IMR-90 (cell line): ENCODE measurements at regions not wholly inside any gene's neighbourhood (a gene's known extent, or its start where the extent isn't known, plus 50 kb on each side); places are given as distances from the start of the nearest gene placed in this dataset.
A peak's percentile ranks its signal among the peaks of the same experiment; 100 is the strongest.

Experiments used
- ATAC-seq: fragments of 200-7000 bp; cut with Tn5 transposase; 2 replicates; pipeline ENCODE4 v1.9.1; 2020; ENCODE audit warnings: low read depth, mild to moderate bottlenecking, moderate library complexity
- BruUV-seq: library from RNA; stranded (reverse); fragments of 400-500 nt; replicated peaks from 2 replicates; lab custom pipeline; 2021; lab: Mats Ljungman, UMichigan
- CTCF ChIA-PET: fragments of 300-600 bp; formaldehyde crosslinking; extraction: SDS; loops from one replicate; lab custom pipeline; 2021; ENCODE audit warnings: antibody characterized with exemption; lab: Yijun Ruan, JAX
- POLR2A ChIA-PET: fragments of 300-600 bp; sonication (Branson Sonifier 250); formaldehyde crosslinking; loops from one replicate; lab custom pipeline; 2022; ENCODE audit warnings: antibody characterized with exemption; ENCODE audit not compliant: unreplicated experiment; lab: Charles Lee
- DNase-seq: peaks from one replicate; pipeline ENCODE4 v3.0.0; 2013
- H2AFZ ChIP-seq: replicated peaks from 2 replicates; pipeline ENCODE3; 2013; ENCODE audit warnings: low read length, mild to moderate bottlenecking; ENCODE audit not compliant: poor library complexity
- H2AK5ac ChIP-seq: 2 replicates; pipeline ENCODE4 v1.6.1; 2013; ENCODE audit warnings: low read depth, low read length, inconsistent platforms
- H2AK9ac ChIP-seq: replicated peaks from 2 replicates; pipeline ENCODE3; 2013; ENCODE audit warnings: mild to moderate bottlenecking, low read depth, low read length, moderate library complexity; ENCODE audit not compliant: poor library complexity
- H2BK120ac ChIP-seq: 2 replicates; pipeline ENCODE4 v1.6.1; 2013; ENCODE audit warnings: low read depth, low read length, inconsistent platforms
- H2BK15ac ChIP-seq: 3 replicates; pipeline ENCODE4 v1.6.1; 2013; ENCODE audit warnings: low read depth, low read length, inconsistent platforms
- H2BK20ac ChIP-seq: 2 replicates; pipeline ENCODE4 v1.6.1; 2013; ENCODE audit warnings: low read depth, mild to moderate bottlenecking, inconsistent platforms, low read length, moderate library complexity
- H2BK5ac ChIP-seq: 2 replicates; pipeline ENCODE4 v1.6.1; 2013; ENCODE audit warnings: mild to moderate bottlenecking, low read depth, low read length, inconsistent platforms; ENCODE audit not compliant: poor library complexity, severe bottlenecking
- H3K14ac ChIP-seq: replicated peaks from 2 replicates; pipeline ENCODE4 v1.6.1; 2013; ENCODE audit warnings: low read depth, low read length, inconsistent platforms
- H3K18ac ChIP-seq: 2 replicates; pipeline ENCODE4 v1.6.1; 2013; ENCODE audit warnings: low read depth, low read length, control low read depth
- H3K23ac ChIP-seq: 2 replicates; pipeline ENCODE4 v1.6.1; 2013; ENCODE audit warnings: low read depth, low read length, inconsistent platforms
- H3K27ac ChIP-seq: 2 replicates; pipeline ENCODE4 v1.5.1; 2013; ENCODE audit warnings: mild to moderate bottlenecking, control low read depth, low read length; ENCODE audit not compliant: insufficient read depth
- H3K27me3 ChIP-seq: 2 replicates; pipeline ENCODE4 v1.6.1; 2013; ENCODE audit warnings: low read length; ENCODE audit not compliant: control insufficient read depth, insufficient read depth
- H3K36me3 ChIP-seq: 2 replicates; pipeline ENCODE4 v1.6.1; 2013; ENCODE audit warnings: low read length, mixed read lengths; ENCODE audit not compliant: control insufficient read depth, insufficient read depth
- H3K4ac ChIP-seq: 2 replicates; pipeline ENCODE4 v1.6.1; 2013; ENCODE audit warnings: low read depth, low read length, inconsistent platforms
- H3K4me1 ChIP-seq: 2 replicates; pipeline ENCODE4 v1.6.1; 2013; ENCODE audit warnings: low read length, mixed read lengths; ENCODE audit not compliant: control insufficient read depth, insufficient read depth
- H3K4me2 ChIP-seq: 2 replicates; pipeline ENCODE4 v1.6.1; 2013; ENCODE audit warnings: low read depth, mild to moderate bottlenecking, control low read depth, low read length, moderate library complexity
- H3K4me3 ChIP-seq: 2 replicates; pipeline ENCODE4 v1.5.1; 2013; ENCODE audit warnings: low read depth, mild to moderate bottlenecking, control low read depth, low read length, moderate library complexity; ENCODE audit not compliant: insufficient read depth
- H3K56ac ChIP-seq: 2 replicates; pipeline ENCODE4 v1.6.1; 2013; ENCODE audit warnings: low read length, inconsistent platforms; ENCODE audit not compliant: insufficient read depth; ENCODE audit errors: extremely low read depth
- H3K79me1 ChIP-seq, 2 experiments: 2 replicates each; pipeline ENCODE4 v1.6.1; 2013; ENCODE audit warnings: low read length in 2 of 2, inconsistent platforms in 1 of 2, low read depth in 1 of 2
- H3K9ac ChIP-seq: 2 replicates; pipeline ENCODE4 v1.6.1; 2013; ENCODE audit warnings: low read depth, low read length, control low read depth
- H3K9me1 ChIP-seq: 2 replicates; pipeline ENCODE4 v1.6.1; 2013; ENCODE audit warnings: low read length, inconsistent platforms; ENCODE audit not compliant: insufficient read depth
- H3K9me3 ChIP-seq: 2 replicates; pipeline ENCODE4 v1.6.1; 2013; ENCODE audit warnings: low read length; ENCODE audit not compliant: control insufficient read depth, insufficient read depth
- H4K20me1 ChIP-seq: 2 replicates; pipeline ENCODE4 v1.6.1; 2013; ENCODE audit warnings: low read length, inconsistent platforms; ENCODE audit not compliant: insufficient read depth
- H4K5ac ChIP-seq: 2 replicates; pipeline ENCODE4 v1.6.1; 2013; ENCODE audit warnings: mild to moderate bottlenecking, low read depth, low read length, control low read depth
- H4K8ac ChIP-seq, 2 experiments: 2 replicates each; pipeline ENCODE4 v1.6.1; 2013; ENCODE audit warnings: low read depth in 2 of 2, low read length in 2 of 2, control low read depth in 1 of 2, inconsistent platforms in 1 of 2
- H4K91ac ChIP-seq: 2 replicates; pipeline ENCODE4 v1.6.1; 2013; ENCODE audit warnings: low read depth, low read length, inconsistent platforms; ENCODE audit not compliant: insufficient read depth
- CEBPB ChIP-seq: IDR thresholded peaks from 2 replicates; pipeline ENCODE4 v1.6.1; 2012; ENCODE audit warnings: low read depth, low read length, improper control_type of control experiment
- CHD1 ChIP-seq: IDR thresholded peaks from 2 replicates; pipeline ENCODE4 v1.6.1; 2012; ENCODE audit warnings: low read depth, low read length, improper control_type of control experiment
- FOS ChIP-seq: fragments of 150-350 bp; IDR thresholded peaks from 2 replicates; pipeline ENCODE4 v1.6.1; 2016; ENCODE audit warnings: low read depth, low read length
- MAFK ChIP-seq: IDR thresholded peaks from 2 replicates; pipeline ENCODE4 v1.6.1; 2012; ENCODE audit warnings: low read depth, low read length, improper control_type of control experiment
- MAZ ChIP-seq: IDR thresholded peaks from 2 replicates; pipeline ENCODE4 v1.6.1; 2012; ENCODE audit warnings: low read depth, mild to moderate bottlenecking, low read length, improper control_type of control experiment, moderate library complexity, borderline replicate concordance
- MXI1 ChIP-seq: IDR thresholded peaks from 2 replicates; pipeline ENCODE4 v1.6.1; 2012; ENCODE audit warnings: low read depth, mild to moderate bottlenecking, low read length, moderate library complexity, borderline replicate concordance
- NFE2L2 ChIP-seq: fragments of 150-350 bp; IDR thresholded peaks from 2 replicates; pipeline ENCODE4 v1.6.1; 2016; ENCODE audit warnings: low read depth, mild to moderate bottlenecking, low read length
- RAD21 ChIP-seq: IDR thresholded peaks from 2 replicates; pipeline ENCODE4 v1.6.1; 2012; ENCODE audit warnings: low read length, improper control_type of control experiment
- RCOR1 ChIP-seq: IDR thresholded peaks from 2 replicates; pipeline ENCODE4 v1.6.1; 2012; ENCODE audit warnings: mild to moderate bottlenecking, low read length, improper control_type of control experiment; ENCODE audit not compliant: insufficient replicate concordance
- SMC3 ChIP-seq: fragments of 150-350 bp; IDR thresholded peaks from 2 replicates; pipeline ENCODE4 v1.6.1; 2016; ENCODE audit warnings: low read depth, mild to moderate bottlenecking, antibody characterized with exemption, low read length, moderate library complexity
- WGBS, 2 experiments: methylation state at CpG; one replicate each; pipeline versions ENCODE4 v1.1.5 to v1.1.7; 2013; ENCODE audit warnings: missing lambda C conversion rate in 2 of 2; ENCODE audit not compliant: insufficient read length in 1 of 2; ENCODE audit errors: extremely low coverage in 2 of 2; 5-methylcytosine and 5-hydroxymethylcytosine counted together
- dilution Hi-C: fragments of 300-500 bp; cut with HindIII; formaldehyde crosslinking; loops from one replicate; pipeline ENCODE4 v1.14.3; 2018; ENCODE audit warnings: low sequenced_read_pairs; ENCODE audit not compliant: unreplicated experiment
- in situ Hi-C: fragments of 300-500 bp; cut with MboI; formaldehyde crosslinking; loops from 3 replicates; pipeline ENCODE4 v1.14.3; 2019; ENCODE audit warnings: low sequenced_read_pairs, inconsistent platforms, mixed read lengths
- intact Hi-C: fragments of 100-400 bp; cut with micrococcal nuclease; formaldehyde crosslinking; loops from 2 replicates; pipeline ENCODE4 v1.10.0; 2022
- TF ChIP-seq, protein P1 (sequence below): conservative IDR thresholded peaks from 2 replicates; pipeline ENCODE4 v1.5.1; 2012; ENCODE audit warnings: mild to moderate bottlenecking, low read depth, low read length, improper control_type of control experiment
- TF ChIP-seq, protein P2 (sequence below): fragments of 150-350 bp; IDR thresholded peaks from 2 replicates; pipeline ENCODE4 v1.6.1; 2017; ENCODE audit warnings: mild to moderate bottlenecking, antibody characterized with exemption, low read length, low read depth

DNA sequence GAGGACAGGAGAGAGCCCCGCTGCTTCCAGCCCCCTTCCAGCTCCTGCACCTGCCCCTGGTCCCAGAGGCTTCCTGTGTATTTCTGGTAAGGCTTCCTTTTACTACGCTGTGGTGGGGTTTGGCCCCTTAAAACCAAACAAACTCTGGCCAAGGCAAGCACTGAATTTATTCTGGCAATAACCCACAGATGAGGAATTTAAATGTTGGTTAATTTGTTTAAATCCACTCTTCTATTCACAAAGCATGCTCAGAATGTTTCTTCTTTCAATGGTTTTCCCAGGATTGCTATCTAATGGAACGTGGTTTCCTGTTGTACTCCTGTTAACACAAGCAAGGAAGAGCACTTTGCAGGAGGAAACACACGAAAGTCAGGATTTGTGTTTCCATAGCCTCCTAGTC lies 236.5 kb upstream of the FOXQ1 start:
- no peak overlapping the region for H3K18ac ChIP-seq
- no CpG with 5 or more reads among the region's 4 CpGs for WGBS, 2 experiments

More for the DNA sequence above, 236.5 kb upstream of the FOXQ1 start:
- Histone ChIP-seq H3K14ac (no peak overlapping the region), H2AK9ac (no peak overlapping the region), H2AK5ac (no peak overlapping the region), H3K9me1 (no peaks in the 10 kb centered on the region), H3K9ac (no peak overlapping the region), H4K91ac (no peak overlapping the region), H2BK120ac (no peak overlapping the region), H4K5ac (no peak overlapping the region), H2BK15ac (no peak overlapping the region), H4K8ac (no peak overlapping the region), H4K20me1 (no peaks in the 10 kb centered on the region), H2AFZ (no peak overlapping the region), H3K4me1 (peaks cover 8% of the 10 kb centered on the region; the same call in 1 of the 2 replicates), H3K27ac (no peak overlapping the region), H3K79me1 (no peaks in the 10 kb centered on the region), H3K4ac (peak overlapping the region; percentile 16; the same call in 1 of the 2 replicates), H2BK5ac (no peak overlapping the region), H3K9me3 (no peaks in the 10 kb centered on the region), H2BK20ac (peak overlapping the region; percentile 42; the same call in 1 of the 2 replicates), H3K23ac (no peak overlapping the region), H3K56ac (no peak overlapping the region), H3K27me3 (peaks cover 5% of the 10 kb centered on the region; the same call in 1 of the 2 replicates), H3K4me2 (no peak overlapping the region; the same call in 1 of the 2 replicates), H3K36me3 (no peaks in the 10 kb centered on the region), H3K4me3 (no peak overlapping the region)
- ATAC-seq (peak; percentile 76), DNase-seq (peak; percentile 42)
- dilution Hi-C loops (no loop called here), in situ Hi-C loops (no loop called here), intact Hi-C loops (no loop called here)
- TF ChIP-seq RAD21, result no peak
- TF ChIP-seq, protein P1, sequence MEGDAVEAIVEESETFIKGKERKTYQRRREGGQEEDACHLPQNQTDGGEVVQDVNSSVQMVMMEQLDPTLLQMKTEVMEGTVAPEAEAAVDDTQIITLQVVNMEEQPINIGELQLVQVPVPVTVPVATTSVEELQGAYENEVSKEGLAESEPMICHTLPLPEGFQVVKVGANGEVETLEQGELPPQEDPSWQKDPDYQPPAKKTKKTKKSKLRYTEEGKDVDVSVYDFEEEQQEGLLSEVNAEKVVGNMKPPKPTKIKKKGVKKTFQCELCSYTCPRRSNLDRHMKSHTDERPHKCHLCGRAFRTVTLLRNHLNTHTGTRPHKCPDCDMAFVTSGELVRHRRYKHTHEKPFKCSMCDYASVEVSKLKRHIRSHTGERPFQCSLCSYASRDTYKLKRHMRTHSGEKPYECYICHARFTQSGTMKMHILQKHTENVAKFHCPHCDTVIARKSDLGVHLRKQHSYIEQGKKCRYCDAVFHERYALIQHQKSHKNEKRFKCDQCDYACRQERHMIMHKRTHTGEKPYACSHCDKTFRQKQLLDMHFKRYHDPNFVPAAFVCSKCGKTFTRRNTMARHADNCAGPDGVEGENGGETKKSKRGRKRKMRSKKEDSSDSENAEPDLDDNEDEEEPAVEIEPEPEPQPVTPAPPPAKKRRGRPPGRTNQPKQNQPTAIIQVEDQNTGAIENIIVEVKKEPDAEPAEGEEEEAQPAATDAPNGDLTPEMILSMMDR, result no peak
- no peak for TF ChIP-seq MAZ
- no peak for TF ChIP-seq MAFK
- TF ChIP-seq, protein P2, sequence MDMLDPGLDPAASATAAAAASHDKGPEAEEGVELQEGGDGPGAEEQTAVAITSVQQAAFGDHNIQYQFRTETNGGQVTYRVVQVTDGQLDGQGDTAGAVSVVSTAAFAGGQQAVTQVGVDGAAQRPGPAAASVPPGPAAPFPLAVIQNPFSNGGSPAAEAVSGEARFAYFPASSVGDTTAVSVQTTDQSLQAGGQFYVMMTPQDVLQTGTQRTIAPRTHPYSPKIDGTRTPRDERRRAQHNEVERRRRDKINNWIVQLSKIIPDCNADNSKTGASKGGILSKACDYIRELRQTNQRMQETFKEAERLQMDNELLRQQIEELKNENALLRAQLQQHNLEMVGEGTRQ, result no peak
- TF ChIP-seq CEBPB, result no peak
- no peak for TF ChIP-seq SMC3
- TF ChIP-seq CHD1, result no peak
- no peak for TF ChIP-seq FOS
- TF ChIP-seq NFE2L2, result no peak
- no peak for TF ChIP-seq MXI1
- no peak for TF ChIP-seq RCOR1
- ChIA-PET POLR2A (no interaction called here), CTCF (no interaction called here)
- BruUV-seq, result no TSS peak
